HG02973 (cell line): ENCODE measurements at regions not wholly inside any gene's neighbourhood (a gene's known extent, or its start where the extent isn't known, plus 50 kb on each side); places are given as distances from the start of the nearest gene placed in this dataset.
"Not testable (repeated sequence)": the region's sequence is repeated elsewhere in the genome, so short reads cannot be mapped to it uniquely, and the experiment has no call there.

ENCODE experiments used
- ATAC-seq: cut with Tn5 transposase; IDR thresholded peaks from one replicate; pipeline ENCODE4 v1.9.1; 2021; ENCODE audit warnings: moderate library complexity; ENCODE audit not compliant: unreplicated experiment

- no peak for ATAC-seq
Measured at GRCh38 chr2:139605668-139606067, 825.5 kb upstream of the NXPH2 start.

- no peak for ATAC-seq
Measured at GRCh38 chr2:139600166-139600565, 820.0 kb upstream of the NXPH2 start.

GRCh38 chr2:139585101-139585500, 804.9 kb upstream of the NXPH2 start:
- no peak for ATAC-seq

GRCh38 chr2:139574371-139574770, 794.2 kb upstream of the NXPH2 start:
- no peak for ATAC-seq

GRCh38 chr2:139556789-139557188, 776.6 kb upstream of the NXPH2 start:
- no peak for ATAC-seq

GRCh38 chr2:139550873-139551272, 770.7 kb upstream of the NXPH2 start:
- ATAC-seq = no peak

GRCh38 chr2:139550341-139550740, 770.2 kb upstream of the NXPH2 start:
- ATAC-seq = no peak

- ATAC-seq = no peak
Measured at GRCh38 chr2:139544186-139544851, 764.1 kb upstream of the NXPH2 start.

GRCh38 chr2:139538332-139539020, 758.3 kb upstream of the NXPH2 start:
- not testable (repeated sequence) for ATAC-seq

GRCh38 chr2:139529080-139529479, 748.9 kb upstream of the NXPH2 start:
- no peak for ATAC-seq

GRCh38 chr2:139526781-139527180, 746.6 kb upstream of the NXPH2 start:
- ATAC-seq = no peak

GRCh38 chr2:139518321-139518720, 738.1 kb upstream of the NXPH2 start:
- no peak for ATAC-seq

- no peak for ATAC-seq
Measured at GRCh38 chr2:139514951-139515350, 734.8 kb upstream of the NXPH2 start.

- no peak for ATAC-seq
Measured at GRCh38 chr2:139495851-139496250, 715.7 kb upstream of the NXPH2 start.

- ATAC-seq = no peak
Measured at GRCh38 chr2:139492131-139492680, 712.0 kb upstream of the NXPH2 start.

GRCh38 chr2:139480161-139480650, 700.0 kb upstream of the NXPH2 start:
- no peak for ATAC-seq

GRCh38 chr2:139478165-139478914, 698.1 kb upstream of the NXPH2 start:
- no peak for ATAC-seq

- no peak for ATAC-seq
Measured at GRCh38 chr2:139477618-139478017, 697.4 kb upstream of the NXPH2 start.

- ATAC-seq = no peak
Measured at GRCh38 chr2:139469985-139470384, 689.8 kb upstream of the NXPH2 start.

- no peak for ATAC-seq
Measured at GRCh38 chr2:139465789-139466188, 685.6 kb upstream of the NXPH2 start.

GRCh38 chr2:139457873-139458272, 677.7 kb upstream of the NXPH2 start:
- no peak for ATAC-seq
